A673 (cell line): ENCODE measurements at regions not wholly inside any gene's neighbourhood (a gene's known extent, or its start where the extent isn't known, plus 50 kb on each side); places are given as distances from the start of the nearest gene placed in this dataset.

Source experiments
- EZH2 ChIP-seq: fragments of 200-600 bp; sonication (generic); IDR thresholded peaks from 2 replicates; pipeline ENCODE4 v1.6.1; 2017; ENCODE audit warnings: borderline replicate concordance, low read depth, mild to moderate bottlenecking, mixed read lengths, antibody characterized with exemption, low read length; ENCODE audit not compliant: poor library complexity, severe bottlenecking
- TF ChIP-seq, protein P1 (sequence below): fragments of 300-800, 200-600 bp; sonication (generic); conservative IDR thresholded peaks from 2 replicates; pipeline ENCODE4 v1.5.1; 2017; ENCODE audit warnings: low read depth, mild to moderate bottlenecking, antibody characterized with exemption, low read length, moderate library complexity, mixed read lengths

GRCh38 chr2:22253171-22253570 lies 1129.4 kb downstream of the TDRD15 start:
- TF ChIP-seq, protein P1, sequence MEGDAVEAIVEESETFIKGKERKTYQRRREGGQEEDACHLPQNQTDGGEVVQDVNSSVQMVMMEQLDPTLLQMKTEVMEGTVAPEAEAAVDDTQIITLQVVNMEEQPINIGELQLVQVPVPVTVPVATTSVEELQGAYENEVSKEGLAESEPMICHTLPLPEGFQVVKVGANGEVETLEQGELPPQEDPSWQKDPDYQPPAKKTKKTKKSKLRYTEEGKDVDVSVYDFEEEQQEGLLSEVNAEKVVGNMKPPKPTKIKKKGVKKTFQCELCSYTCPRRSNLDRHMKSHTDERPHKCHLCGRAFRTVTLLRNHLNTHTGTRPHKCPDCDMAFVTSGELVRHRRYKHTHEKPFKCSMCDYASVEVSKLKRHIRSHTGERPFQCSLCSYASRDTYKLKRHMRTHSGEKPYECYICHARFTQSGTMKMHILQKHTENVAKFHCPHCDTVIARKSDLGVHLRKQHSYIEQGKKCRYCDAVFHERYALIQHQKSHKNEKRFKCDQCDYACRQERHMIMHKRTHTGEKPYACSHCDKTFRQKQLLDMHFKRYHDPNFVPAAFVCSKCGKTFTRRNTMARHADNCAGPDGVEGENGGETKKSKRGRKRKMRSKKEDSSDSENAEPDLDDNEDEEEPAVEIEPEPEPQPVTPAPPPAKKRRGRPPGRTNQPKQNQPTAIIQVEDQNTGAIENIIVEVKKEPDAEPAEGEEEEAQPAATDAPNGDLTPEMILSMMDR, result no peak
- TF ChIP-seq EZH2, result no peak
